NCI-H526 treated with DMSO at 0.1 percent for 48 hours (cell line): ENCODE measurements at regions not wholly inside any gene's neighbourhood (a gene's known extent, or its start where the extent isn't known, plus 50 kb on each side); places are given as distances from the start of the nearest gene placed in this dataset.
"Not testable (repeated sequence)": the region's sequence is repeated elsewhere in the genome, so short reads cannot be mapped to it uniquely, and the experiment has no call there.

Experiments used
- DNase-seq: peaks from one replicate; lab custom pipeline; 2025; lab: John Stamatoyannopoulos, UW

DNA sequence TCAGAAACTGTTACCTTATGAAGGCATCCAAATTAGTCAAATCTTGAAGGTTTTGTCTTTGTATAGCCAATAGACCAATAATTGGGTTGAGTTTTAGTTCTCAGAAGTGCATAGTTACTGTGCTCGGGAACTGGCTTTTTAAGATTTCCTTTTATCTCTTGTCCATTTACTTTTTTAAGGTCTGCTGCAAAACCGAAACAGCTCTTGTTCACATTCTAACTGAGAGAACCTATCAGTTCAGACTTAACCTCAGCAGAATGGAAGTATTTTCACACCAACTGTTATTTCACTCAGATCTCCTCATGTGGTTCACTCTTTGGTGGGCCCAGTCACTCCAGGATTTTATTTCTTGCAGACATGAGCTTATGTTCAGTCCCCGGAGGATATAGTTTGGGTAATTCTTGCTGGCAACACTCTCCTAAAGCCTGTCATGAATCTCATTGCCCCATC, 55.5 kb downstream of the TPBG start:
- no peak for DNase-seq

DNA sequence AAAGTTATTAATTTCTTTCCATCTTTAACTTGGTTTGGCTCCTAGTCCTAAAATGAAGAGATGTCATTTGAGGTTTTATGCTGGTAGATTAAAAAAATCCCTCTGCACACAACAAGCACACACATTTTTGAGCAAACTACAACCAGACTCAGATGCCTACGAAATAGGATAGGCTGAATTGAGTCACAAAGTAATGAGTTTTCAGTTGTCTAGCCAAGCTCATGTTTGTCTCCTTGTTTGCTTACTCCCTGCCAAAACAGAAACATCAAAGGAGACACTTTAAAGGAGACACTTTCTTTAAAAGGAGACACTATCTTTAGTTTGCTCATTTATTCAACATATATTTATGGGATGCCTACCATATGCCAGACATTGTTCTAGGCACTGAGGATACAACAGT, 56.2 kb downstream of the TPBG start:
- DNase-seq = no peak

DNA sequence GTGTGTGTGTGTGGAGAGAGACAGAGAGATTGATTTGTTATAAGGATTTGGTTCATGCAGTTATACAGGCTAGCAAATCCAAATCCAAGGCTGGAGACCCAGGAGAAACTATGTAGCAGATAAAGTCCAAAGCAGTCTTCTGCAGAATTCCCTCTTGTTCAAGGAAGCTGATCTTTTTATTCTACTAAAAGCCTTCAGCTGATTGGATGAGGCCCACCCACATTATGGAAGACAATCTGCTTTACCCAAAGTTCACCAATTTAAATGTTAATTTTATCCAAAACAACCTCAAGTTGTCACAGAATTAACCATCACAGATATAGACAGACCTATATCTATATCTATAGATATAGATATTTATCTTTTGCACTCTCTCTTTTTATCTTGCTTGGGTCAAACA, 67.0 kb downstream of the TPBG start:
- no peak for DNase-seq

DNA sequence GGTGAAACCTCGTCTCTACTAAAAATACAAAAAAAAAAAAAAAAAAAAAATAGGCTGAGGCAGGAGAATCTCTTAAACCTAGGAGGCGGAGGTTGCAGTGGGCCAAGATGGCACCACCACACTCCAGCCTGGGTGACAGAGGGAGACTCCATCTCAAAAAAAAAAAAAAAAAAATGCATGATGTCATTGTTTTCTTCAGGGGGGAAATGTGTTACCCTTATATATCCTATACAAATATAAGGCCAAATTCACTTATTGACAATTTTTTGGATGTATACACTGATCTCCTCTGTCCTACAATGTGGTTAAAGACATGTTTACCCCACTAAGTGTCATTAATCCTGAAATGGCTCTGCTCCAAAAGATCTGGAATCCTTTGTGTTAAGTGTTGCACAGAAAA, 73.1 kb downstream of the TPBG start:
- DNase-seq = no peak

DNA sequence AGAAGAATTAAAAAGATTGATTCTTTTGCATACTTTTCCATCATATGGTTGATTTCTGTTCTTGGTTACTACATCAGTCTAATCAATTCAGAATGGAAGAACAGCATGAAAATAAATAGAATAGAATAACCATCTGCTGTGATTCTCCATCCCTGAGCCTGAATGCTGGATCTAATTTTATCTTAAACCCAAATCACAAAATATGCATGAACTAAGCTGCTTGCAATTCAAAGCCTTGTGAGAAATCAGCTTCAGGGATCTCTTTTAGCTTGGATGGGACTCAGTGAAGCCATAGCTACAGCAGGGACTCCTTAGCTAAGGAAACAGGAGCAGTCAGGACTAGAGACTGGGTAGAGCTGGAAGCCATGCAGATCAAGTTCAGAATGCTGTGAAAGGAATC, 74.1 kb downstream of the TPBG start:
- DNase-seq = no peak

DNA sequence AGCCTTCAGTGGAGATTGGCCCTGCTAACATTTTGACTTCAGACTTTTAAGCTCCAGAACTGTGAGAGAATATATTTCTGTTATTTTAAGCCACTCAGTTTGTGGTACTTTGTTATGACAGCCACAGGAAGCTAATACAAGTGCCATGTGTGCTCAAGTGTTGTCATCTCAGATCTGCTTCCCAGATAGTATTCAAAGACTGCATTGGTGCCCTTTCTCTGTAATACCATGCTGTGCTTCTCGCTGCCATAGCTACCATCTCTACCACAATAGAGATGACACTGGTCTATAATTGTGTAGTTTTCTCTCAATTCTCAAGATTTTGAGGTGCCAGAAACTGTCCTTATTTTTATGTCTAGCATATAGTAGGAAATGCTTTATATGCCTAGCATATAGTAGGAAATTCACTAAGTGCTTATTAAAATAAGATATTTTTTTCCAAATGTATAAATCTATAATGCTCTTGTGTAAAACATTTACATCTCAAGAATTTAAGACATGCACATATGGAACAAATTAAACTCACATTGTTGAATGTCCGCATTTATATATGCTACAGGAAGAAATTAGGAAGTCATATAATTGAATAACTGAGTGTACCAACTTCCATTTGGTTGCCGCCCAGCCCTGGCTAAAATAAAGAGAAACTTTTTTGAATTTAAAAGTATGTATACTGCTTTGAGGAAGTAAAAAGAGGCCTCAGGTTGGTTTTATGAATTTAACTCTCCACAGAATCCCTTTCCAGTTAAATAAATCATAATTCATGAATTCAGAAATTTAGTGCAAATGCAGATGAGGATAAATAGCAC, 77.6 kb downstream of the TPBG start:
- DNase-seq = no peak

DNA sequence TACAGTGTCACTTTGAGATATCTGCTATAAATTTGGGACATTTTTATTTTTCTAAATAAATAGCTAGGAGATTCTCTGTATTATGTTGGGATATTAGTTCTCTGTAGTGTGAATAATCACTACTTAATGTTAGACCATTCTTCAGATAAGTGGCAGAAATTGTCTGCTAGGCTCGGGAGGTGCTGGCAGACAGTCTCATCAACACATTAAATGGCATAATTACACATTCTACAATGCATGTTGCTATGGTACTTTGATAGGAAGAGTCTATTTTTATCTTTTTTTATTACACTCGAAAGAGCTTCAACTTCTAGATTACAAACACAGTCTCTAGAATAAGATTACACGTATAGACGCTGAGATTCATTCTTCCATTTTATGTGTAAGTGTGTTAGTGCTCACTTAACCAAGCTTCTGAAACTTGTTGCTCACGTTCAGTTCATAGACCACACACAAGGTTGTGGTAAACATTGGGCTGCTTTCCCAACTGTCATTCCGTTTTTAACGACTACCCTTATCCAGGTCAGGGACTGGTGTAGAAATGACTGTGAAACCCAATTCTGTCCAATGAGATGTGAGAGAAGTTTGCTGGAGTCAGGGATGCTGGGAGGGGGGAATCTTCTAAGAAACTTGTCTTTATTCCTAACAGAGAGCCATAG, 78.6 kb downstream of the TPBG start:
- no peak for DNase-seq

DNA sequence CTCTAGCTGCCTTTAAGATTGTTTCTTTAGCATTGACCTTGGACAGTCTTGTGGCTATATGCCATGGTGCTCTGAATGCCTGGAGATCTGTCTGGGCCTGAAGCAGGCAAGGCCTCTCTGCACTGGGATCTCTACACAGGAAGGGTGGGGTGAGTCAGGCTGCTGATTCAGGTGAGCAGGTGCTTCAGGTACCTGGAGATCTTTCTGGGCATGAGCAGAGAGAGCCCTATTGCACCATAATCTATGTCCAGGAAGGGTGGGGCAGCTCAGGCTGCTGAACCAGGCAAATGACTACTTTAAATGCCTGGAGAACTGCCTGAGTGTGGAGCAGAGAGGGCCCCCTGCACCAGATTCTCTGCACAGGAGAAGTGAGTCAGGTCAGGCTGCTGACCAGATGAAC, 94.5 kb downstream of the TPBG start:
- DNase-seq = no peak

DNA sequence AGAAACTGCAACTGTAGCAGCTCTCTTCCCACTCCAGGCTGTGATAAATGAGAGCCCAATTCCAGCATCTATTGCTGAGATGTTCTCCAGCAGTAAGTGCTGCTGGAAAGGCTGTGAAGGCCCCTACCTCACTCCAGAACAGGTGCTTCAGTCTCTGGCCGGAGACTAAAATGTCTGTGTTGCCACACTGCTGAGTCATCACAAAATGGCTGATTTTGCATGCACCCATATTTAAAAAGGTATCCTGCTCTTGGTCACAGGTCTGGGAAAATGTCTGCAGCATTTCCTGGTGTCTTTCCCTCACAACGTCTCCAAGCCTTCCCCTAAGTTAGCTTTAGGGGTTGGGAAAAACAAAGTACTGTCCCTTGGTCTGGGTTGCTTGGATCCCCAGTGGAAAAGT, 95.1 kb downstream of the TPBG start:
- no peak for DNase-seq

DNA sequence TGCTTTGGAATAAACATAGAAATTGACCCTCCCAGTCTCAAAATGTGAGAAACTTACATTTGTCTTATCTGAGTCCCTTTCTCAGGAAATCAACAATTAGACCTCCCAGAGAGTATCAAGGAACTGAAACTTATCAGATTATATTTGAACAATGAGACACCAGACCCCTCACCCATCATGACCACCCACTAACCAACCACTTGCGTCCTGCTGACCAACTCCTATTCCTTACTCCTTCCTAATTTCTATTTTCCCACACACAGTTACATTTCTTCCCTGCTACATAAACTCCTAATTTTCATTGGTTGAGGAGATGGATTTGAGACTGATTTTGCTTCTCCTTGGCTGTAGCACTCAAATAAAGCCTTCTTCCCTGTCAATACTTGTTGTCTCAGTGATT, 97.9 kb downstream of the TPBG start:
- no peak for DNase-seq

DNA sequence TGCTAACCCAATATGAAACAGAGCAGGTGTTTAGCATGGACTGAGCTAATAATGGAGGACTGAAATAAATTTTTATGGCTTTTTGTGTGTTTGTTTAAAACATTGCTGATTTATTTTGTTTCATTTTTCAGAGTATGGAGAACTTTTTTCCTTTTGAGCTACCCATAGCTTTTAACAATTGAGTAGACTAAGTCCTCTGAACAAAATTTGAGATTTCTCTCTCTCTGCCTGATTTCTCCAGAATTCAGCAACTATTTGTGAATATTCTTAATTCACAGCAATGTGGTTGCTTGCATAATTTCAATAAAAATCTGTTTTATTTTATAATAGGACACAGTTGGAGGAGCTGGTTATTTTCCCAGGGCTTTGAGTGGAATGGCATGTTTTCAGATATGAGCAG, 103.7 kb downstream of the TPBG start:
- DNase-seq = no peak

DNA sequence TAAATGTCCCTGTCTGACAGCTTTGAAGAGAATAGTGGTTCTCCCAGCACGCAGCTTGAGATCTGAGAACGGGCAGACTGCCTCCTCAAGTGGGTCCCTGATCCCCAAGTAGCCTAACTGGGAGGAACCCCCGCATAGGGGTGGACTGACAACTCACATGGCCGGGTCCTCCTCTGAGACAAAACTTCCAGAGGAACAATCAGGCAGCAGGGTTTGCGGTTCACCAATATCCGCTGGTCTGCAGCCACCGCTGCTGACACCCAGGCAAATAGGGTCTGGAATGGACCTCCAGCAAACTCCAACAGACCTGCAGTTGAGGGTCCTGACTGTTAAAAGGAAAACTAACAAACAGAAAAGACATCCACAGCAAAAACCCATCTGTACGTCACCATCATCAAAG, 106.5 kb downstream of the TPBG start:
- DNase-seq = not testable (repeated sequence)

DNA sequence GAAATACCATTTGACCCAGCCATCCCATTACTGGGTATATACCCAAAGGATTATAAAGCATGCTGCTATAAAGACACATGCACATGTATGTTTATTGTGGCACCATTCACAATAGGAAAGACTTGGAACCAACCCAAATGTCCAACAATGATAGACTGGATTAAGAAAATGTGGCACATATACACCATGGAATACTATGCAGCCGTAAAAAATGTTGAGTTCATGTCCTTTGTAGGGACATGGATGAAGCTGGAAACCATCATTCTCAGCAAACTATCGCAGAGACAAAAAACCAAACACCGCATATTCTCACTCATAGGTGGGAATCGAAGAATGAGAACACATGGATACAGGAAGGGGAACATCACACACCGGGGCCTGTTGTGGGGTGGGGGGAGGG, 111.5 kb downstream of the TPBG start:
- not testable (repeated sequence) for DNase-seq

DNA sequence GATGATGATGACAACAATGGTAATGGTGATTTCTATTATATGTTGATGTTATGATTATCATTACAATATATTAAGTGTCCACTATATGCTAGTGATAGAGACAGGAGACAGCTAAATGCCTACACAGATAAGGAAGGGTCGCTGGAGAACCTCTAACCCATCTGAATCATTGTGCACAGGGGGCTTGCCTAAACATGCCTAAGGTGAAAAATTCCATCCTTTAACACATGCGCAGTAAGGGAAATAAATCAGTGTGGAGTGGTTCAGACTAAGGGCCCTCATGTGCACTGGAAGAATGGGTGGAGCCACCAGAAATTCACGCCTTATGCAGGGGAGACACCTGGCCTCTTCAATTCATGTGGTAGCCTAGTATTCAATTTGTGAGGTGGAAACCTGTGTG, 120.4 kb downstream of the TPBG start:
- no peak for DNase-seq

DNA sequence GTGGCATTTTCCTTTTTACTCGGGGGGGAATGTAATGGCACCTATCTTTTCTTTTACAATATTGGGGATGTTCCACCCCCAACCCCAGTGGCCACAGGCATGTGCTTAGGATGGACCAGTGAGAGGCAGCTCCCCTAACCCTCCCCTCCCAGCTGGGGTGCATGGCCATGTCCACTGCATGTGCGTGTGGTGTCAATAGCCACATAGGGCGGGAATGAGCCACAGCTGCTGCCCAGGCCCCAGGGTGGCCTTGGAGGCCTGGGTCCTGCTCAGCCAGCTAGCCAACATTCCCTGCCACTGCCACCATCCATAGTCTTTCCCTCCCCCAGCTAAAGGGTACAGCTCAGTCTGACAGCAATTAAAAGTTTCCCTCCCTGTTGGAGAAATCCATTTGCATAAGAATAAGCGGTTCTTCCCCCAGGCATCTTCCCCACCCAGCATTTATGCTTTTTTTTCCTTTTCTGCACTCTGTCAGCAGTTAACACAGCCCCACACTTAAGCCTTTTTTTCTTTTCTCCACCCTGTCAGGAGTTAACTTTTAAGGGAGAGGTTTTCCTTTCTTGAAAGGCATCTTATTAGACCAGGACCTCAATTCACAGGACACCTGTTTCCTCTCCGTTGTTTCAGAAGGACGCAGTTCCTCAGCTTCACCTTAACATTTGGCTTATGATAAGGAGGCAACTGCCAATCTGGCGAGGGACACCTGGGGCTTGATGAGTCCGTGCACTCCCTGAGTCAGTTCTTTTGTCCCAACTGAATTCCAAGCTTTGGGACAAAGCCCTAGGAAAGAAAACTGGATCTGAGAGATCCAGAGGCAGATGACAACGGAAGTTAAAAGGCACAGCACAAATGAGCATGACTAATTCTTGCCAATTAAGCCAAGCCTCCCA, 121.4 kb downstream of the TPBG start:
- no peak for DNase-seq

DNA sequence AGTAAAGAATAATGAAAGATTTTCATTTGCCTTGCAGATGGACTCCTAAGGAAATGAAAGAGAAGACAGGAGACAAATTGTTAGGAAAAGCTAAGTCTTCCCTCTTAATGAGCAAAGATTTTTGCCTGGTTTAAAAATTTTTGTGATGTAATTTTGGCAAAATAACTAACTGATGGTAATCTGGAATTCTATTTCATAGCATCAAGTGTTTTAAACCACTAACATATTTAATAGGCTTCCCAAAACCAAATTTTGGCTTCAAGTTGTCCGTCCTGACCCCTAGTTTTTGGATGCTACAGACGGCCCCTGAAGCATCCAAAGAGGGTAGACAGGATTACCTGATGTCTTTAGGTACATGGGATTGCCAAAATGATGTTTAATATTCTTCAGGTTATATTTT, 124.3 kb downstream of the TPBG start:
- no peak for DNase-seq

DNA sequence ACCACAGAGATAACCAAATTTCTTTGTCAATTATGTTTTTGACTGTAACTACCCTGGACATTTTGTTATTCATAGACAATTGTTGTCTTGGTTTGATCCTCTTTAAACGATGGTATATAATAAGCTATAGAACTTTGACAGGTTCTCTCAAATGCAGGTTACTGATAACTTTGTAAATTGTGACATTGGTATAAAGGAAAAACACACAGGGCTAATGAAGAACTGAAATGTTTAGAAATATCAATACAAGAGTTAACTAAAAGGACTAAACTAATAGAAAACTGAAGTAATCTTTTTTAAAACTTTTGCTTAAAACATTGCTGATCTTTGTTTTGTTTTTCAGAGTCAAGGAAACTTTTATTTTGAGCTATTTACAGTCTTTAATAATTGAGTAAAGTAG, 124.8 kb downstream of the TPBG start:
- no peak for DNase-seq

DNA sequence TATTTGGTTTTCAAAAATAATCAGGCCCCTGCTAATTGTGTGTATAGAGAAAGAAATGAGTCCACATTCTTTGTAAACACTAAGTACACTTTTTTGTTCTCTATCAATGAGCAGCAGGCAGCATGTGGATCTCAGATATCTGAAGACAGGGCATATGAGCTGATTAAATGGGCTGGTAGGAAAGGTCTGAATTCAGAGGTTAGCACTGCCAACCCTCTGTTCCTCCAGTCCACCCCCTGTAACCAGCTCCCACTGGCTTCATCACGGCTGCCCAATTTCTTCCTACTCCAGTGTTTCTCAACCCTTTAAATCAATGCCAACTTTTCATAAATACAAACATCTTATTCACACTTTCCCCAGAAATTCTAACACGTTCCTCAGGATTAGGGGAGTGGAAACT, 128.5 kb downstream of the TPBG start:
- DNase-seq = no peak

DNA sequence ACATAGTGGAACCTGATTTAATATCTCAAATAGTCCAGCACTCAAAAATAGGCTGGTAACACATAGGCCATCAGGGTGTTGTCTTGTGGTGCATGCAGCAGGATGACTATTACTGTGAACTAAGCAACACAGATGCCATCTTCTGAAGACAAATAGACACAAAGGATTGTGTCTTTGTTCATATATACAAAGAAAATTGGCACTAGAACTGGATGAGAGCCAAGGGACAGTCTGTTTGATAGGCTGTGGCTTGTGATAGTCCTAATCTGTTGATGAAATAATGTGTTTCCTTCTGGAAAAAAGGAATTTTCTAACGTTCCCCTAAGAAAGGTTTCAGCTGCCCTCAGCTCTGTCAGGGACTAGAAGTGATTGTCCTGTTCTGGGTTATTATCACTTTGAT, 129.8 kb downstream of the TPBG start:
- DNase-seq = no peak

DNA sequence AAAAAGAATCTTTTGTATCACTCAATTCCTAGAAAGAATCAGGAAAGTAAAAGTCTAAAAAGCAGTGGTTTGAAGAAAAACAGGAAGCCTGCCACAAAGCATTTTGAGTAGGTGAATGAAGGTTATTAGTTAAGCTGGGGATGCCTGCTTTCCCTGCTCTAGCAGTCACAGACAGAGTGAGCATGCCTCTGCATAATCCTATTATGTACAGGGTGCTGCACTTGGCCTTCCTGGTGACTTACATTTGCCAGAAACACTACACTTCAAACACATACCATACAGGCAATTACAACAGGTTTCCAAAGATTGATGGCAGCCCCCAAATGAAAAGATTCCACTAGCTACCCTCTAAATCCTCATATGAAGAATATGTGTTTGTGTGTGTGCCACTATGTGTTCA, 130.8 kb downstream of the TPBG start:
- no peak for DNase-seq

DNA sequence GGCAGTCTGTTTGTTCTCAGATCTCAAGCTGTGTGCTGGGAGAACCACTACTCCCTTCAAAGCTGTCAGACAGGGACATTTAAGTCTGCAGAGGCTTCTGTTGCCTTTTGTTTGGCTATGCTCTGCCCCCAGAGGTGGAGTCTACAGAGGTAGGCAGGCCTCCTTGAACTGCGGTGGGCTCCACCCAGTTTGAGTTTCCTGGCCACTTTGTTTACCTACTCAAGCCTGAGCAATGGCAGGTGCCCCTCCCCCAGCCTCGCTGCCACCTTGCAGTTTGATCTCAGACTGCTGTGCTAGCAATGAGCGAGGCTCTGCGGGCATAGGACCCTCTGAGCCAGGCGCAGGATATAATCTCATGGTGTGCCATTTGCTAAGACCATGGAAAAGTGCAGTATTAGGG, 138.3 kb downstream of the TPBG start:
- DNase-seq = not testable (repeated sequence)

DNA sequence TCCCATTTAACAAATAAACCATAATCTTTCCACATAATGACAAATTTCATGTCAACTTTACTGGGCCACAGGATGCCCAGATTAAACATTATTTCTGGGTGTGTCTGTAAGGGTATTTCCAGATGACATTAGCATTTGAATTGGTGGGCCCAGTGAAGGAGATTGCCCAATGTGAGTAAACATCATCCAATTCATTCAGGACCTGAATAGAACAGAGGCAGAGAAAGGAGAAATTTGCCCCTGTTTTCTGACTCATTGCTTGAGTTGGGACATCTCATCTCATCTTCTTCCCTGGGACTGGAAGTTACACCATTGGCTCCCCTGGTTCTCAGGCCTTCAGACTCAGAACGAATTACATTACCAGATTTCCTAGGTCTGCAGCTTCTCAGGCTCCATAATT, 142.9 kb downstream of the TPBG start:
- DNase-seq = no peak

DNA sequence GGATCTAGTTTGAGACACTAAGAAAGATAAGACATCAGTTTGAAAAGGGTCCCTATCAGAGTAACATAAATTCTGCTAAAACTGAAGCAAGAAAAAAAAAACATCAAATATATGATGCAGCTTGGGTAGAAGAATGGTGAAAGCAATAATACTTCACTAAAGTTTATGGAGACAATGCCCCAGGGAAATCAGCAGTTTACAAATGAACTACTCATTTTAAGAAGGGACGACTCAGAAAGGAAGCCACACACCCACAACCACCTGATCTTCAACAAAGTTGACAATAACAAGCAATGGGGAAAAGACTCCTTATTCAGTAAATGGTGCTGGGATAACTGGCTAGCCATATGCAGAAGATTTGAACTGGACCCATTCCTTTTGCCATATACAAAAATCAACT, 143.5 kb downstream of the TPBG start:
- DNase-seq = no peak
